ENCODE measurements at regions not wholly inside any gene's neighbourhood (a gene's known extent, or its start where the extent isn't known, plus 50 kb on each side); places are given as distances from the start of the nearest gene placed in this dataset.

GRCh38 chr1:56286956-56287355 lies 292.4 kb downstream of the PLPP3 start:
- TF ChIP-seq CTCF (IDR thresholded peaks at IDR 0.05; ENCODE audit: unreplicated experiment), result no peak
- Mint-ChIP-seq H3K27ac (ENCODE audit: unreplicated experiment) (no peak overlapping the region), H3K4me1 (ENCODE audit: unreplicated experiment) (peaks cover 11% of the 10 kb centered on the region), H3K36me3 (ENCODE audit: low read depth, unreplicated experiment) (no peaks in the 10 kb centered on the region), H3K9me3 (ENCODE audit: unreplicated experiment) (no peaks in the 10 kb centered on the region), H3K27me3 (ENCODE audit: unreplicated experiment) (no peaks in the 10 kb centered on the region), H3K4me3 (ENCODE audit: unreplicated experiment) (no peak overlapping the region)
- DNase-seq (ENCODE audit: low spot score), result no peak

- Mint-ChIP-seq H3K4me1 (ENCODE audit: unreplicated experiment) (peaks cover 6% of the 10 kb centered on the region), H3K36me3 (ENCODE audit: low read depth, unreplicated experiment) (no peaks in the 10 kb centered on the region), H3K9me3 (ENCODE audit: unreplicated experiment) (no peaks in the 10 kb centered on the region), H3K27ac (ENCODE audit: unreplicated experiment) (no peak overlapping the region), H3K27me3 (ENCODE audit: unreplicated experiment) (no peaks in the 10 kb centered on the region), H3K4me3 (ENCODE audit: unreplicated experiment) (no peak overlapping the region)
- no peak for TF ChIP-seq CTCF (IDR thresholded peaks at IDR 0.05; ENCODE audit: unreplicated experiment)
- no peak for DNase-seq (ENCODE audit: low spot score)
These were observed 292.9 kb downstream of the PLPP3 start for GRCh38 chr1:56286506-56286905.

DNA sequence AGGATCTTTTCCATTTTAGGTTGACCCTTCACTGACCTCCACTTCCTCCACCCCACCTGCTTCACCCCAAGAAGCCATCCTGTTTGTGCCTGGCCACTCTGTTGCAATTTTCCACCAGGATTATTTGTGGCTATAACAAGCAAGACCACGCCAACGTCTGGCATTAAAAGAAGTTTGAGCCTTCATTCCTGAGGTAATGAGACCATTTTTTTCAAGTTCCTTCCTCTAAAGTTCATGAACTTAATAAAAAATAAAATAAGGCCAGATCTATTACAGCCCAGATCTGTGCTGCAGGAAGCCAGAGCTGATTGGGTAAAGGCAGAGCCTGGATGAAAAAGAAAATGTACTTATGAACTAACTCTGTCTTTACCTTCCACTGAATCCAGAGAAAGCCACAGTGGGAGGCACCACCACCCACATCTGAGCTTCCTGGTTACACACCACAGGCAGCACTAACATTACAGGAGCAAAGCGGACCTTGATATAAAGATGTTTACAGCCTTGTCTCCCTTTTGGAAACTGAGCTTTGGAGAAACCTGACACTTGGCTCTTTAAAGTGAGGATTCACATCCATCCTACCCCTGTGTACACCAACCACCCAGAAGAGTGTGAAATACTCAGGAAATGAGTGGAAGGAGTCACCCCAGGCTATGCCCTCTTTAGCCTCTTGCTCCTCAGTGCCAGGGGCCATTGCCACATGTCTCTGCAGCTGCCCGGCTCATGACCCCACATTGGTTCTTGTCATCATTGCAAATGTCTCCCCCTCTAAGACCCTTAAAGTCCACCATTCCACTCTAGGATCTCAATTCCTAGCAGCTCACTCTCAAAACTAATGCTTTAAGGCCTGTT lies 293.6 kb downstream of the PLPP3 start:
- DNase-seq (ENCODE audit: low spot score), result no peak
- TF ChIP-seq CTCF (IDR thresholded peaks at IDR 0.05; ENCODE audit: unreplicated experiment), result no peak
- Mint-ChIP-seq H3K9me3 (ENCODE audit: unreplicated experiment) (no peaks in the 10 kb centered on the region), H3K36me3 (ENCODE audit: low read depth, unreplicated experiment) (no peaks in the 10 kb centered on the region), H3K4me1 (ENCODE audit: unreplicated experiment) (no peaks in the 10 kb centered on the region), H3K4me3 (ENCODE audit: unreplicated experiment) (no peak overlapping the region), H3K27ac (ENCODE audit: unreplicated experiment) (no peak overlapping the region), H3K27me3 (ENCODE audit: unreplicated experiment) (no peaks in the 10 kb centered on the region)

GRCh38 chr1:56284928-56285327 lies 294.4 kb downstream of the PLPP3 start:
- TF ChIP-seq CTCF (IDR thresholded peaks at IDR 0.05; ENCODE audit: unreplicated experiment), result no peak
- H3K27ac Mint-ChIP-seq (ENCODE audit: unreplicated experiment), result no peak overlapping the region
- no peaks in the 10 kb centered on the region for H3K27me3 Mint-ChIP-seq (ENCODE audit: unreplicated experiment)
- no peaks in the 10 kb centered on the region for H3K4me1 Mint-ChIP-seq (ENCODE audit: unreplicated experiment)
- H3K4me3 Mint-ChIP-seq (ENCODE audit: unreplicated experiment), result no peak overlapping the region
- DNase-seq (ENCODE audit: low spot score), result no peak
- H3K36me3 Mint-ChIP-seq (ENCODE audit: low read depth, unreplicated experiment), result no peaks in the 10 kb centered on the region
- no peaks in the 10 kb centered on the region for H3K9me3 Mint-ChIP-seq (ENCODE audit: unreplicated experiment)

GRCh38 chr1:56278061-56278460 lies 301.3 kb downstream of the PLPP3 start:
- H3K4me1 Mint-ChIP-seq (ENCODE audit: unreplicated experiment), result no peaks in the 10 kb centered on the region
- H3K27ac Mint-ChIP-seq (ENCODE audit: unreplicated experiment), result no peak overlapping the region
- peaks cover 3% of the 10 kb centered on the region for H3K27me3 Mint-ChIP-seq (ENCODE audit: unreplicated experiment)
- TF ChIP-seq CTCF (IDR thresholded peaks at IDR 0.05; ENCODE audit: unreplicated experiment), result no peak
- no peaks in the 10 kb centered on the region for H3K36me3 Mint-ChIP-seq (ENCODE audit: low read depth, unreplicated experiment)
- no peak overlapping the region for H3K4me3 Mint-ChIP-seq (ENCODE audit: unreplicated experiment)
- no peaks in the 10 kb centered on the region for H3K9me3 Mint-ChIP-seq (ENCODE audit: unreplicated experiment)
- no peak for DNase-seq (ENCODE audit: low spot score)

All from endothelial cell (in vitro differentiated cells).